ENCODE measurements at regions not wholly inside any gene's neighbourhood (a gene's known extent, or its start where the extent isn't known, plus 50 kb on each side); places are given as distances from the start of the nearest gene placed in this dataset.

- Histone ChIP-seq H3K4me2 (ENCODE audit: low read length) (no peak overlapping the region), H3K27me3 (ENCODE audit: insufficient read depth, low read length) (no peaks in the 10 kb centered on the region), H3K27ac (ENCODE audit: low read depth, low read length) (no peak overlapping the region), H3K4me3 (ENCODE audit: low read depth, low read length) (no peak overlapping the region), H2BK12ac (ENCODE audit: low read length) (no peak overlapping the region), H3K14ac (ENCODE audit: low read length) (no peak overlapping the region), H4K8ac (ENCODE audit: low read depth, low read length) (no peak overlapping the region), H3K79me1 (ENCODE audit: low read length) (no peaks in the 10 kb centered on the region), H3K18ac (ENCODE audit: low read length) (no peak overlapping the region), H4K91ac (ENCODE audit: low read depth, low read length) (no peak overlapping the region), H3K4ac (ENCODE audit: low read depth, low read length) (no peak overlapping the region), H3K36me3 (ENCODE audit: control insufficient read depth in 1 of 2, insufficient read depth in 2 of 2, low read length in 2 of 2) (no peaks in the 10 kb centered on the region), H2AK5ac (ENCODE audit: low read length) (no peak overlapping the region), H2BK5ac (ENCODE audit: low read depth, low read length, poor library complexity) (no peak overlapping the region), H3K9me3 (ENCODE audit: insufficient read depth, low read depth, low read length) (no peaks in the 10 kb centered on the region), H3K9ac (ENCODE audit: low read length) (no peak overlapping the region), H2AFZ (ENCODE audit: insufficient read depth, low read length, poor library complexity) (no peak overlapping the region), H3K23ac (ENCODE audit: low read length) (no peak overlapping the region), H2BK120ac (ENCODE audit: insufficient read depth, low read length, poor library complexity) (no peak overlapping the region), H4K12ac (ENCODE audit: low read depth, low read length) (no peak overlapping the region), H3K79me2 (ENCODE audit: control insufficient read depth, insufficient read depth, low read length, poor library complexity) (no peaks in the 10 kb centered on the region), H3K4me1 (ENCODE audit: control insufficient read depth in 1 of 2, insufficient read depth in 2 of 2, low read length in 2 of 2) (no peaks in the 10 kb centered on the region)
- WGBS (ENCODE audit: extremely low coverage, insufficient coverage, insufficient read length) = no CpG with 5 or more reads among the region's 4 CpGs
- DNase-seq = no peak
These were observed 338.4 kb downstream of the SOCS6 start for GRCh38 chr18:70627182-70627802.

GRCh38 chr18:70622622-70623419, 334.0 kb downstream of the SOCS6 start:
- no peak overlapping the region for H4K12ac ChIP-seq (ENCODE audit: low read depth, low read length)
- H2AFZ ChIP-seq (ENCODE audit: insufficient read depth, low read length, poor library complexity) = no peak overlapping the region
- no peak overlapping the region for H3K23ac ChIP-seq (ENCODE audit: low read length)
- no peak overlapping the region for H2BK5ac ChIP-seq (ENCODE audit: low read depth, low read length, poor library complexity)
- no peak overlapping the region for H3K9ac ChIP-seq (ENCODE audit: low read length)
- H4K8ac ChIP-seq (ENCODE audit: low read depth, low read length) = no peak overlapping the region
- H2AK5ac ChIP-seq (ENCODE audit: low read length) = no peak overlapping the region
- H3K27ac ChIP-seq (ENCODE audit: low read depth, low read length) = no peak overlapping the region
- H3K9me3 ChIP-seq (ENCODE audit: insufficient read depth, low read depth, low read length) = no peaks in the 10 kb centered on the region
- no peaks in the 10 kb centered on the region for H3K27me3 ChIP-seq (ENCODE audit: insufficient read depth, low read length)
- H3K4me2 ChIP-seq (ENCODE audit: low read length) = no peak overlapping the region
- no peak overlapping the region for H3K18ac ChIP-seq (ENCODE audit: low read length)
- H3K4ac ChIP-seq (ENCODE audit: low read depth, low read length) = no peak overlapping the region
- H3K79me2 ChIP-seq (ENCODE audit: control insufficient read depth, insufficient read depth, low read length, poor library complexity) = no peaks in the 10 kb centered on the region
- no peaks in the 10 kb centered on the region for H3K79me1 ChIP-seq (ENCODE audit: low read length)
- WGBS (ENCODE audit: extremely low coverage, insufficient coverage, insufficient read length) = no CpG with 5 or more reads among the region's 9 CpGs
- DNase-seq = no peak
- H3K4me3 ChIP-seq (ENCODE audit: low read depth, low read length) = no peak overlapping the region
- no peak overlapping the region for H2BK12ac ChIP-seq (ENCODE audit: low read length)
- H3K4me1 ChIP-seq (ENCODE audit: control insufficient read depth in 1 of 2, insufficient read depth in 2 of 2, low read length in 2 of 2) = no peaks in the 10 kb centered on the region
- H4K91ac ChIP-seq (ENCODE audit: low read depth, low read length) = no peak overlapping the region
- no peak overlapping the region for H3K14ac ChIP-seq (ENCODE audit: low read length)
- no peaks in the 10 kb centered on the region for H3K36me3 ChIP-seq (ENCODE audit: control insufficient read depth in 1 of 2, insufficient read depth in 2 of 2, low read length in 2 of 2)
- no peak overlapping the region for H2BK120ac ChIP-seq (ENCODE audit: insufficient read depth, low read length, poor library complexity)

- no peak for DNase-seq
- no peaks in the 10 kb centered on the region for H3K9me3 ChIP-seq (ENCODE audit: insufficient read depth, low read depth, low read length)
- no CpG with 5 or more reads among the region's 4 CpGs for WGBS (ENCODE audit: extremely low coverage, insufficient coverage, insufficient read length)
- no peak overlapping the region for H2BK5ac ChIP-seq (ENCODE audit: low read depth, low read length, poor library complexity)
- no peak overlapping the region for H2AK5ac ChIP-seq (ENCODE audit: low read length)
- H2AFZ ChIP-seq (ENCODE audit: insufficient read depth, low read length, poor library complexity) = no peak overlapping the region
- H2BK120ac ChIP-seq (ENCODE audit: insufficient read depth, low read length, poor library complexity) = no peak overlapping the region
- no peak overlapping the region for H4K8ac ChIP-seq (ENCODE audit: low read depth, low read length)
- H4K91ac ChIP-seq (ENCODE audit: low read depth, low read length) = no peak overlapping the region
- H3K79me2 ChIP-seq (ENCODE audit: control insufficient read depth, insufficient read depth, low read length, poor library complexity) = no peaks in the 10 kb centered on the region
- H2BK12ac ChIP-seq (ENCODE audit: low read length) = no peak overlapping the region
- H4K12ac ChIP-seq (ENCODE audit: low read depth, low read length) = no peak overlapping the region
- no peaks in the 10 kb centered on the region for H3K79me1 ChIP-seq (ENCODE audit: low read length)
- H3K14ac ChIP-seq (ENCODE audit: low read length) = no peak overlapping the region
- no peak overlapping the region for H3K23ac ChIP-seq (ENCODE audit: low read length)
- H3K27me3 ChIP-seq (ENCODE audit: insufficient read depth, low read length) = no peaks in the 10 kb centered on the region
- no peak overlapping the region for H3K27ac ChIP-seq (ENCODE audit: low read depth, low read length)
- no peak overlapping the region for H3K18ac ChIP-seq (ENCODE audit: low read length)
- peak overlapping the region; percentile 39 for H3K4me3 ChIP-seq (ENCODE audit: low read depth, low read length)
- no peak overlapping the region for H3K9ac ChIP-seq (ENCODE audit: low read length)
- no peaks in the 10 kb centered on the region for H3K36me3 ChIP-seq (ENCODE audit: control insufficient read depth in 1 of 2, insufficient read depth in 2 of 2, low read length in 2 of 2)
- no peak overlapping the region for H3K4me2 ChIP-seq (ENCODE audit: low read length)
- no peak overlapping the region for H3K4ac ChIP-seq (ENCODE audit: low read depth, low read length)
- H3K4me1 ChIP-seq (ENCODE audit: control insufficient read depth in 1 of 2, insufficient read depth in 2 of 2, low read length in 2 of 2) = no peaks in the 10 kb centered on the region
These were observed 332.9 kb downstream of the SOCS6 start for GRCh38 chr18:70621710-70622109.

GRCh38 chr18:70620837-70621612, 332.2 kb downstream of the SOCS6 start:
- Histone ChIP-seq H3K36me3 (ENCODE audit: control insufficient read depth in 1 of 2, insufficient read depth in 2 of 2, low read length in 2 of 2) (no peaks in the 10 kb centered on the region), H2AFZ (ENCODE audit: insufficient read depth, low read length, poor library complexity) (no peak overlapping the region), H2BK120ac (ENCODE audit: insufficient read depth, low read length, poor library complexity) (no peak overlapping the region), H3K23ac (ENCODE audit: low read length) (no peak overlapping the region), H4K8ac (ENCODE audit: low read depth, low read length) (no peak overlapping the region), H4K91ac (ENCODE audit: low read depth, low read length) (no peak overlapping the region), H3K4ac (ENCODE audit: low read depth, low read length) (no peak overlapping the region), H3K4me3 (ENCODE audit: low read depth, low read length) (no peak overlapping the region), H3K4me1 (ENCODE audit: control insufficient read depth in 1 of 2, insufficient read depth in 2 of 2, low read length in 2 of 2) (no peaks in the 10 kb centered on the region), H3K9me3 (ENCODE audit: insufficient read depth, low read depth, low read length) (no peaks in the 10 kb centered on the region), H2BK12ac (ENCODE audit: low read length) (no peak overlapping the region), H3K14ac (ENCODE audit: low read length) (no peak overlapping the region), H2AK5ac (ENCODE audit: low read length) (no peak overlapping the region), H3K27ac (ENCODE audit: low read depth, low read length) (no peak overlapping the region), H2BK5ac (ENCODE audit: low read depth, low read length, poor library complexity) (no peak overlapping the region), H4K12ac (ENCODE audit: low read depth, low read length) (no peak overlapping the region), H3K18ac (ENCODE audit: low read length) (no peak overlapping the region), H3K9ac (ENCODE audit: low read length) (no peak overlapping the region), H3K79me1 (ENCODE audit: low read length) (no peaks in the 10 kb centered on the region), H3K79me2 (ENCODE audit: control insufficient read depth, insufficient read depth, low read length, poor library complexity) (no peaks in the 10 kb centered on the region), H3K4me2 (ENCODE audit: low read length) (no peak overlapping the region), H3K27me3 (ENCODE audit: insufficient read depth, low read length) (no peaks in the 10 kb centered on the region)
- DNase-seq = no peak
- no CpG with 5 or more reads among the region's 2 CpGs for WGBS (ENCODE audit: extremely low coverage, insufficient coverage, insufficient read length)
